T-helper 1 cell treated with Interleukin-12 subunit alpha and Interleukin-12 subunit beta and Interleukin-4 antibody, amounts not matched to agents 30 ng/mL and 1 ng/mL, for 36 hours (primary cell): ENCODE measurements at regions not wholly inside any gene's neighbourhood (a gene's known extent, or its start where the extent isn't known, plus 50 kb on each side); places are given as distances from the start of the nearest gene placed in this dataset.
"Not testable (repeated sequence)": the region's sequence is repeated elsewhere in the genome, so short reads cannot be mapped to it uniquely, and the experiment has no call there.

Experiments
- intact Hi-C: fragments of 100-400 bp; cut with micrococcal nuclease; formaldehyde crosslinking; loops from one replicate; pipeline ENCODE4 v1.15.1; 2024

GRCh38 chr19:20294181-20294580 is 127.2 kb downstream of the ZNF486 start:
- intact Hi-C loops, result no loop called here

DNA sequence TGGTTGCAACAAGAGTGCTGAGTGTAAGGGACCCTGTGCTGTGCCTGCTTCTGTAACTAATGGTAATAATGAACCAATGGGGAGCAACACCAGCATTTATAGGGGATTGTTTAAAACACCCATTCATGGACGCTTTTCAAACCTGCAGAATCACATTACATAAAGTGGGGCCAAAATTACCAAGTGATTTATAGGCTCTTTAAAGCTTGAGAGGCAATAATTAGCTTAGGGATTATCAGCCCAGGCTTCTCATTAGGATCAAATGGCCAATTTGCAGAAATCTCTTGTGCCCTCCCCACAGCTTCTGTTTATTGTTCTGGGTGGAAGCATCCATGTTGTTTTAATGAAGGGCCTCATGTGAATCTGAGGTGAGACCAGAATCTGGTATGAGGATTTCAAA is 125.5 kb downstream of the ZNF486 start:
- intact Hi-C loops, result not testable (repeated sequence)

- intact Hi-C loops, result no loop called here
Observed at GRCh38 chr19:20289186-20289585, 122.2 kb downstream of the ZNF486 start.

DNA sequence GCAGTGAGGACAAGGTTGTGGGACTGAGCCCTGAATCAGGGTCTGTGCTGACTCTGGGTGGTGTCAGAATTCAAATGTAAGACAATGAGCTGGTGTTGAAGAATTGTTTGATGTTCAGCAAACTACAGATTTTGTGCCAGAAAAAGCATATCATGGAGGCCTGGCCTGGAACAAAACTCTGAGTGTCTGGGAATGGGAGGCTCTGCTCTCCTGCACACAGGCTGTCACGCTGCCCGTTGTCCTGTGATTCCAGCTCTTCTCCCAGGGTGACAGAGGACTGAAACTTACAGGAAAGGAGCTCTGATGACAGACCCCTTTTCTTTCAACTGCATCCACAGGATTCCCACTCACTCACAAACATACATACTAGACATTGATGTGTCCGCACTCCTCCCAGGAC is 120.1 kb downstream of the ZNF486 start:
- intact Hi-C loops, result no loop called here

GRCh38 chr19:20285876-20286275 is 118.9 kb downstream of the ZNF486 start:
- intact Hi-C loops, result not testable (repeated sequence)

DNA sequence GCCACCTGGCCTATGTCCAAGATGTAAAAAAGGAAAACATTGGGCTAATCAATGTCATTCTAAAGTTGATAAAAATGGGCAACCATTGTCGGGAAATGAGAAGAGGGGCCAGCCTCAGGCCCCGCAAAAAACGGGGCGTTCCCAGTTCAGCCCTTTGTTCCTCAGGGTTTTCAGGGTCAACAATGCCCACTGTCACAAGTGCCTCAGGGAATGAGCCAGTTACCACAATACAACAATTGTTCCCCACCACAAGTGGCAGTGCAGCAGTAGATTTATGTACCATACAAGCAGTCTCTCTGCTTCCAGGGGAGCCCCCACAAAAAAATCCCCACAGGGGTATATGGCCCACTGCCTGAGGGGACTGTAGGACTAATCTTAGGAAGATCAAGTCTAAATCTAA is 112.5 kb downstream of the ZNF486 start:
- intact Hi-C loops, result no loop called here

GRCh38 chr19:20278342-20278741 is 111.3 kb downstream of the ZNF486 start:
- intact Hi-C loops, result no loop called here

DNA sequence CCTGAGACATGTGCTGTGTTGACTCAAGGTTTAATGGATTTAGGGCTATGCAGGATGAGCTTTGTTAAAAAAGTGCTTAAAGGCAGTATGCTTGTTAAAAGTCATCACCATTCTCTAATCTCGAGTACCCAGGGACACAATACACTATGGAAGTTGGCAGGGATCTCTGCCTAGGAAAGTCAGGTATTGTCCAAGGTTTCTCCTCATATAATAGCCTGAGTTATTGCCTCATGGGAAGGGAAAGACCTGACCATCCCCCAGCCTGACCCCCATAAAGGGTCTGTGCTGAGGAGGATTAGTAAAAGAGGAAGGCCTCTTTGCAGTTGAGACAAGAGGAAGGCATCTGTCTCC is 109.7 kb downstream of the ZNF486 start:
- intact Hi-C loops, result not testable (repeated sequence)

DNA sequence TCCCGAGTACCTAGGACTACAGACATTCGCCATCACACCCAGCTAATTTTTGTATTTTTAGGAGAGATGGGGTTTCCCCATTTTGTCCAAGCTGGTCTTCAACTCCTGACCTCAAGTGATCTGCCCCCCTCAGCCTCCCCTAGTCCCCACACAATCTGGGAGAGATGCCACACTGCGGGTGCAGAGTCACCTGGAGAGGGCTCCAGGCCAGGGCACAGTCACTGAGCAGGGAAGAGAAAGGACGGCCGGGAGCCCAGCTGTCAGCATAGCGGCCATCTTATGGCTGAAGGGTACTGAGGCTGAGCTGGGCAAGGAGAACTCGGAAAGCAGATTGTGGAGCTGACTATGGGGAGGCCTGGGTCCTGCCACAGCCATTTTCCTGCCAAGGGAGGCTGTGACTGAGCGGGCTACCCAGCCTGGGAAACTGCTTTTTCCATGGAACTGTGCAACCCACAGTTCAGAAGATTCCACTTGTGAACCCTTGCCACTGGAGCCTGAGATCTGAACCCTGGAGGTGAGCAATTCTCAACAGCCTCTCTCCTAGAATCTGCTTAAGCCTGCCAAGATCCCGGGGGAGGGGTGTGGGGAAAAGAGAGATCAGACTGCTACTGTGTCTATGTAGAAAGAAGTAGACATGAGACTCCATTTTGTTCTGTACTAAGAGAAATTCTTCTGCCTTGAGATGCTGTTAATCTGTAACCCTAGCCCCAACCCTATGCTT is 109.2 kb downstream of the ZNF486 start:
- intact Hi-C loops, result no loop called here

DNA sequence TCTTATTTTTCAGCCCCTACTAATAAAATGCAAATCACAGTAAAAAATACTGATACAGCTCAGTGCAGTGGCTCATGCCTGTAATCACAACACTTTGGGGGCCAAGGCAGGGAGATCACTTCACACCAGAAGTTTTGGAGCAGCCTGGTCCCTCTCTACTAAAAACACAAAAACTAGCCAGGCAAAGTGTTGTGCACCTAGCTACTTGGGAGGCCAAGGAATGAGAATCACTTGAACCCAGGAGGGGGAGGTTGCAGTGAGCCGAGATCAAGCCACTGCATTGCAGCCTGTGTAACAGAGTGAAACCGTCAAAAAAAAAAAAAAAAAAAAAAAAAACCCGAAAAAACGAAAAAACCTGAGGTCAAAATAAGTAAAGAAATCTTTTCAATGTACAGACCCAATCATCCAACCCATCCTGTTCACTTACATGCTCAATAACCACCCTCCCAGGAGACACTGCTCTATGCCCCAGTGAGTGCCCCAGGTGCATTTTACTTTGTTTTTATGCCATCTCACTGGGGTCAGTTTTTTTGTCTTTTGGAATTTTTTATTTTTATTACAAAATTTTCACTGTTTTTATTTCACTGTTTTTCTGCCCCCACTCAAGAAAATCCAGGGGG is 107.0 kb downstream of the ZNF486 start:
- intact Hi-C loops, result no loop called here

DNA sequence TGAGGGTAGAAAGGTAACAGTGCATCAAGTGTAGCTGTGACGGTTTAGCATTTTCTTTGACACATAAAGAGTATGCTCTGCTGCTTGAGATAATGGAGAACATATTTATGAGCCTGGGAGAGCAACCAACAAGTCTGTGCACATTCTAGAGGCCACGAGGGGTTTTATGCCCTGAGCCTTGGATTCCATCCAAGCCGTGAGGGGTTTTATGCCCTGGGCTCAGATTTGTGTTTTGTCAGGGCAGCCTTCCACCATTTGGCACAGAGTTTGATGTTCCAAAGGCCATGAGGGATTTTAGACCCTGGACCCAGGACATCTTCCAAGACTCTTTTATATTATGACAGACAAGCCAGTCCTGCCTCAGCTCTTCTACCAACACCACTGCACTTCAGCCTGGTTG is 106.4 kb downstream of the ZNF486 start:
- intact Hi-C loops, result no loop called here

DNA sequence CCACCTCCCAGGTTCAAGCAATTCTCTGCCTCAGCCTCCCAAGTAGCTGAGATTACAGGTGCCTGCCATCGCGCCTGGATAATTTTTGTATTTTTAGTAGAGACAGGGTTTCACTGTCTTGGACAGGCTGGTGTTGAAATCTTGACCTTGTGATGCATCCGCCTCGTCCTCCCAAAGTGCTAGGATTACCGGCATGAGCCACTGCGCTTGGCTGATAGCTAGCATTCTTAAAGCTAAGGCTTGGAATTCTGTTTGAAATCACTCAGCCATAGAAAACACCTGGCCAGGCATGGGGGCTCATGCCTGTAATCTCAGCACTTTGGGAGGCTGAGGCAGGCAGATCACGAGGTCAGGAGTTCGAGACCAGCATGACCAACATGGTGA is 105.6 kb downstream of the ZNF486 start:
- intact Hi-C loops, result not testable (repeated sequence)

- intact Hi-C loops, result not testable (repeated sequence)
Observed at GRCh38 chr19:20271927-20272626, 105.1 kb downstream of the ZNF486 start.

- intact Hi-C loops, result no loop called here
Observed at GRCh38 chr19:20271215-20271926, 104.4 kb downstream of the ZNF486 start.

DNA sequence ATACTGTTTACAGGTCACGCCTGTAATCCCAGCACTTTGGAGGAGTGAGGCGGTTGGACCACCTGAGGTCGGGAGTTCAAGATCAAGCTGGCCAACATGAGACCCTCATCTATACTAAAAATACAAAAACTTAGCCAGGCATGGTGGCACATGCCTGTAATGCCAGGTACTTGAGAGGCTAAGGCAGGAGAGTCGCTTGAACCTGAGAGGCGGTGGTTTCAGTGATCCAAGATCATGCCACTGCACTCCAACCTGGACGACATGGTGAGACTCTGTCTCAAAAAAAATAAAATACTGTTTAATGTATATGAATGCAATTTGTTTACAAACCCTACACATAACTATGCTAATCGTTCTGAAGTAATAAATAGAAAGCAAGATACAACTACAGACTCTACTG is 102.4 kb downstream of the ZNF486 start:
- intact Hi-C loops, result no loop called here

GRCh38 chr19:20261513-20261912 is 94.5 kb downstream of the ZNF486 start:
- intact Hi-C loops, result not testable (repeated sequence)

DNA sequence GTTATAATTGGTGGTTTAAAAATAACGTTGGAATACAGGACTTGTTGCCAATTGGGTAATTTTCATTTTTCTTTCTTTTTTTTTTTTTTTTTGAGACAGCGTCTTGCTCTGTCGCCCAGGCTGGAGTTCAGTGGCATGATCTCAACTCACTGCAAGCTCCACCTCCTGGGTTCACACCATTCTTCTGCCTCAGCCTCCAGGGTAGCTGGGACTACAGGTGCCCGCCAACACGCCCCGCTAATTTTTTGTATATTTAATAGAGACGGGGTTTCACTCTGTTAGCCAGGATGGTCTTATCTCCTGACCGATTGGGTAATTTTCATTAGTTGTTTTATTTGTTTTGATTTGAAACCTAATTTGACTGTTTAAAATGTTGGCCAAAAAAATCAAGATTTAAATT is 93.7 kb downstream of the ZNF486 start:
- intact Hi-C loops, result not testable (repeated sequence)

DNA sequence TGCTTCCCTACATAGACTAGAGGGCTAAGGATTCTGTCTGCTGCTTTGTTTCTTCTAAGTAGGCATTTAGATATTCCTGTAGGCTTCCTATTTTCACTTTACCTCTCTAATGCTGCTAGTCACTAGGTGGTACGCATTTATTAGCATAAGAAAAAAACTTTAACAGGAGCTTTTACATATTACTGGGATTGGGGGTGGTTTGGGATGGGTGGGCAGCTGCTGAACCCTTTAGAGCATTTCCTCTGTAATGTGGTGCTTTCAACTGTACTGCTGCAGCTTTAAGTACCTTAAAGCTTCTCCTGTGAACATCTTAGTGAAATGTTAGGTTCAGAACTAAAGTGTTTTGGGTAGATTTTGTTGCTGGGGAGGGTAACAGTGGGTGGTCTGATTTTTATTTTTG is 92.6 kb downstream of the ZNF486 start:
- intact Hi-C loops, result no loop called here

DNA sequence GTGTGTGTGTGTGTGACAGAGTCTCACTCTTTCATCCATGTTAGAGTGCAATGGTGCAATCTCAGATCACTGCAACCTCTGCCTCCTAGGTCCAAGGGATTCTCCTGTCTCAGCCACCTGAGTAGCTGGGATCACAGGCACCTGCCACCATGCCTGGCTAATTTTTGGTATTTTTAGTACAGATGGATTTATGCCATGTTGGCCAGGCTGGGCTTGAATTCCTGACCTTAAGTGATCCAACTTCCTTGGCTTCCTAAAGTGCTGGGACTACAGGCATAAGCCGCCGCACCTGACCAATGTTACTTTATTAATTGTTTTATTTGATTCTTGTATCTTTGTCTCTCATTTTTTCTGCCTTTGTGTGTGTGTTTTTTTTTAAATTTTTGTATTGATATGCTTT is 89.6 kb downstream of the ZNF486 start:
- intact Hi-C loops, result no loop called here

- intact Hi-C loops, result no loop called here
Observed at GRCh38 chr19:20254121-20254520, 87.1 kb downstream of the ZNF486 start.

GRCh38 chr19:20252613-20253012 is 85.6 kb downstream of the ZNF486 start:
- intact Hi-C loops, result no loop called here

GRCh38 chr19:20250627-20251026 is 83.6 kb downstream of the ZNF486 start:
- intact Hi-C loops, result no loop called here
